Endothelial cell of umbilical vein (primary cell): ENCODE measurements at regions not wholly inside any gene's neighbourhood (a gene's known extent, or its start where the extent isn't known, plus 50 kb on each side); places are given as distances from the start of the nearest gene placed in this dataset.

Source experiments
- BruUV-seq: library from RNA; stranded (reverse); fragments of 400-500 nt; replicated peaks from 2 replicates; lab custom pipeline; 2021; lab: Mats Ljungman, UMichigan
- CTCF ChIA-PET: fragments of 300-600, 350-600 bp; sonication (Branson Sonifier 250); formaldehyde crosslinking; loops from one replicate; lab custom pipeline; 2021; ENCODE audit warnings: antibody characterized with exemption, inconsistent platforms; lab: Charles Lee
- POLR2A ChIA-PET: fragments of 300-600, 350-600 bp; sonication (Branson Sonifier 250); formaldehyde crosslinking; loops from one replicate; lab custom pipeline; 2021; ENCODE audit warnings: antibody characterized with exemption, inconsistent platforms; lab: Charles Lee
- DNase-seq: peaks from one replicate; pipeline ENCODE4 v3.0.0-alpha.2; 2011; ENCODE audit warnings: low read depth, low spot score
- FAIRE-seq: peaks from 2 replicates; lab custom pipeline; 2011; peaks lifted over from hg19 to GRCh38; lab: Jason Lieb, UNC
- H2AFZ ChIP-seq: 2 replicates; pipeline ENCODE4 v1.6.0; 2012; ENCODE audit warnings: low read depth, low read length, control low read depth, inconsistent platforms
- H3K27ac ChIP-seq: 2 replicates; pipeline ENCODE4 v1.5.1; 2011; ENCODE audit warnings: low read depth, mild to moderate bottlenecking, control low read depth, low read length, moderate library complexity; ENCODE audit not compliant: insufficient read depth
- H3K27me3 ChIP-seq, 2 experiments: 2 replicates each; pipeline versions ENCODE4 v1.6.0 to v1.6.1; 2011; ENCODE audit warnings: low read length in 2 of 2, mixed read lengths in 1 of 2; ENCODE audit not compliant: control insufficient read depth in 2 of 2, insufficient read depth in 2 of 2
- H3K36me3 ChIP-seq, 2 experiments: 2 replicates in 1 of 2; 3 replicates in 1 of 2; pipeline ENCODE4 v1.5.1; 2011; ENCODE audit warnings: low read length in 2 of 2, mild to moderate bottlenecking in 1 of 2, moderate library complexity in 1 of 2; ENCODE audit not compliant: control insufficient read depth in 2 of 2, insufficient read depth in 2 of 2; ENCODE audit errors: extremely low read depth in 1 of 2
- H3K4me1 ChIP-seq: 3 replicates; pipeline ENCODE4 v1.5.1; 2011; ENCODE audit warnings: mild to moderate bottlenecking, low read length; ENCODE audit not compliant: control insufficient read depth, insufficient read depth; ENCODE audit errors: extremely low read depth
- H3K4me2 ChIP-seq: 2 replicates; pipeline ENCODE4 v1.6.1; 2011; ENCODE audit warnings: low read length, control low read depth, mixed read lengths; ENCODE audit not compliant: insufficient read depth
- H3K4me3 ChIP-seq, 3 experiments: fragments of 200-600 bp in 1 of 3; sonication (generic), shearing (Covaris generic) in 1 of 3; replicated peaks in 1 of 3; 2 replicates each; pipeline ENCODE4 v1.5.1; 2011 to 2016; ENCODE audit warnings: control low read depth in 3 of 3, low read length in 3 of 3, mild to moderate bottlenecking in 2 of 3, inconsistent platforms in 1 of 3, low read depth in 1 of 3, moderate library complexity in 1 of 3; ENCODE audit not compliant: insufficient read depth in 1 of 3
- H3K79me2 ChIP-seq: 2 replicates; pipeline ENCODE4 v1.6.0; 2012; ENCODE audit warnings: low read length, inconsistent platforms; ENCODE audit not compliant: control insufficient read depth, insufficient read depth
- H3K9ac ChIP-seq: replicated peaks from 2 replicates; pipeline ENCODE3; 2011; ENCODE audit warnings: low read length, control low read depth; ENCODE audit not compliant: insufficient read depth; ENCODE audit errors: extremely low read depth
- H3K9me1 ChIP-seq: replicated peaks from 3 replicates; pipeline ENCODE4 v1.6.0; 2011; ENCODE audit warnings: mild to moderate bottlenecking, low read length; ENCODE audit not compliant: control insufficient read depth, insufficient read depth; ENCODE audit errors: extremely low read depth
- H3K9me3 ChIP-seq: replicated peaks from 2 replicates; pipeline ENCODE4 v1.5.1; 2012; ENCODE audit warnings: low read length, inconsistent platforms; ENCODE audit not compliant: control insufficient read depth, insufficient read depth
- H4K20me1 ChIP-seq: replicated peaks from 2 replicates; pipeline ENCODE3; 2011; ENCODE audit warnings: mild to moderate bottlenecking, low read length; ENCODE audit not compliant: control insufficient read depth, insufficient read depth; ENCODE audit errors: extremely low read depth
- CTCF ChIP-seq, 2 donors: IDR thresholded peaks; 1 replicate in 1 of 2; 2 replicates in 1 of 2; pipeline ENCODE4 v1.5.1; 2011; ENCODE audit warnings: low read length in 2 of 2, mild to moderate bottlenecking in 2 of 2, moderate library complexity in 2 of 2, control low read depth in 1 of 2, inconsistent platforms in 1 of 2, low read depth in 1 of 2; ENCODE audit not compliant: insufficient read depth in 1 of 2; ENCODE audit errors: extremely low read depth in 1 of 2
- EZH2 ChIP-seq: IDR thresholded peaks from 2 replicates; pipeline ENCODE4 v1.6.1; 2012; ENCODE audit warnings: borderline replicate concordance, low read depth, mild to moderate bottlenecking, moderate library complexity, low read length, inconsistent platforms; ENCODE audit not compliant: severe bottlenecking
- FOS ChIP-seq: IDR thresholded peaks from 2 replicates; pipeline ENCODE4 v1.6.1; 2011; ENCODE audit warnings: mild to moderate bottlenecking, low read length, moderate library complexity, borderline replicate concordance; ENCODE audit not compliant: insufficient read depth
- GATA2 ChIP-seq: IDR thresholded peaks from 2 replicates; pipeline ENCODE4 v1.7.0; 2011; ENCODE audit warnings: low read depth, mild to moderate bottlenecking, moderate library complexity, mixed read lengths, low read length; ENCODE audit not compliant: insufficient read length, insufficient read depth
- JUN ChIP-seq: IDR thresholded peaks from 2 replicates; pipeline ENCODE4 v1.6.1; 2011; ENCODE audit warnings: borderline replicate concordance, low read depth; ENCODE audit not compliant: insufficient read length, insufficient read depth
- MAX ChIP-seq: IDR thresholded peaks from 2 replicates; pipeline ENCODE4 v1.6.1; 2011; ENCODE audit not compliant: insufficient read depth, insufficient read length
- MYC ChIP-seq: IDR thresholded peaks from one replicate; pipeline ENCODE4 v1.6.1; 2011; ENCODE audit warnings: mild to moderate bottlenecking, low read depth, low read length
- POLR2A ChIP-seq: IDR thresholded peaks from 2 replicates; pipeline ENCODE4 v1.6.1; 2012; ENCODE audit warnings: low read depth, mild to moderate bottlenecking, control low read depth, low read length
- POLR2AphosphoS5 ChIP-seq: IDR thresholded peaks from 2 replicates; pipeline ENCODE4 v1.6.1; 2012; ENCODE audit warnings: low read depth, mild to moderate bottlenecking, control low read depth, low read length, moderate library complexity; ENCODE audit not compliant: insufficient read depth
- dilution Hi-C: fragments of 300-500 bp; cut with MboI; formaldehyde crosslinking; loops from one replicate; pipeline ENCODE4 v1.15.0; 2019; ENCODE audit warnings: low sequenced_read_pairs; ENCODE audit not compliant: extremely low pct_ligation_motif_present
- intact Hi-C: fragments of 100-400 bp; cut with micrococcal nuclease; formaldehyde crosslinking; loops from one replicate; pipeline ENCODE4 v1.10.0; 2022

DNA sequence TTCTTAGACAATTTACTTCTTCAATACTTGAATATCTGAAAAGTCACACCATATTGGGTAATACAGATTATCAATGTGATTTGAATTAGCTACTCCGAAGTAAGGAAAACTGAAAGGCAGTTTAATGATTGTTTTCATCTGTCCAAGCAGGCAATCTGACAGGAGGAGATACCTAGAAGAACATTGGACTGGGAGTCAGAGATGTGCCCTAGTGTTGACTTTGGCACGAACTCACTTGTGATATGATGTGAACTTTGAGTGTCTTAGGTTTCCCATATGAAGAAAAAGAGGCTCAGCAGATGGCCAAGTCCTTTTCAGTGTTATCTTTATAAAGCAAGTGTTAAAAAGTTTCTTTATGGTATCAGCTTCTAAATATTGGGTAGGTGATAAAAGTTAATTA, 287.1 kb downstream of the MTX2 start:
- POLR2A ChIA-PET: interaction anchor here (1.5 kb wide), 1 partner anchor 81 kb away, joined by 3 read pairs; no protein-coding TSS in a partner anchor
- intact Hi-C loops: loop anchor here (10.0 kb wide), 1 partner anchor 258 kb away; no protein-coding TSS in a partner anchor
- Histone ChIP-seq H3K9me3 (no peaks in the 10 kb centered on the region), H4K20me1 (no peaks in the 10 kb centered on the region), H3K27me3 (no peaks in the 10 kb centered on the region), H3K79me2 (no peaks in the 10 kb centered on the region), H3K4me1 (peaks cover 13% of the 10 kb centered on the region), H2AFZ (no peak overlapping the region), H3K4me2 (no peak overlapping the region), H3K9ac (no peak overlapping the region), H3K27ac (no peak overlapping the region), H3K9me1 (no peaks in the 10 kb centered on the region), H3K4me3 (no peak overlapping the region), H3K36me3 (no peaks in the 10 kb centered on the region)
- dilution Hi-C loops: loop anchor here (25.0 kb wide), 1 partner anchor 581 kb away; no protein-coding TSS in a partner anchor
- TF ChIP-seq GATA2: no peak
- no peak for TF ChIP-seq CTCF (IDR thresholded peaks at IDR 0.05; ENCODE audit: extremely low read depth in 1 of 2, insufficient read depth in 1 of 2, low read depth in 1 of 2, low read length in 2 of 2)
- TF ChIP-seq POLR2AphosphoS5: no peak
- TF ChIP-seq EZH2: no peak
- TF ChIP-seq FOS: no peak
- TF ChIP-seq MAX: no peak
- no peak for TF ChIP-seq JUN
- TF ChIP-seq MYC: no peak
- TF ChIP-seq POLR2A: no peak
- CTCF ChIA-PET: interaction anchor here (0.7 to 1.8 kb wide), 6 partner anchors 81 to 429 kb away, joined by 3 to 7 read pairs (median 4); no protein-coding TSS in a partner anchor
- no TSS peak for BruUV-seq
- DNase-seq (no peak), FAIRE-seq (no peak)
